ENCODE measurements at regions not wholly inside any gene's neighbourhood (a gene's known extent, or its start where the extent isn't known, plus 50 kb on each side); places are given as distances from the start of the nearest gene placed in this dataset.

- no peak for TF ChIP-seq CTCF (IDR thresholded peaks at IDR 0.05)
- TF ChIP-seq POLR2A (IDR thresholded peaks at IDR 0.05), result no peak
Observed at GRCh38 chr6:139819776-139820175, 445.3 kb upstream of the CITED2 start.
